GM18517 (cell line): ENCODE measurements at regions not wholly inside any gene's neighbourhood (a gene's known extent, or its start where the extent isn't known, plus 50 kb on each side); places are given as distances from the start of the nearest gene placed in this dataset.

Source experiments
- ATAC-seq: cut with Tn5 transposase; IDR thresholded peaks from one replicate; pipeline ENCODE4 v1.9.1; 2021; ENCODE audit warnings: mild to moderate bottlenecking, moderate library complexity; ENCODE audit not compliant: unreplicated experiment

GRCh38 chr1:175894581-175894980 lies 151.2 kb upstream of the TNR start:
- no peak for ATAC-seq

GRCh38 chr1:175893192-175893591 lies 149.8 kb upstream of the TNR start:
- no peak for ATAC-seq

- no peak for ATAC-seq
These were observed 149.3 kb upstream of the TNR start for GRCh38 chr1:175892686-175893085.

GRCh38 chr1:175891783-175892309 lies 148.5 kb upstream of the TNR start:
- no peak for ATAC-seq

- ATAC-seq, result no peak
These were observed 147.6 kb upstream of the TNR start for GRCh38 chr1:175890958-175891357.

- no peak for ATAC-seq
These were observed 146.5 kb upstream of the TNR start for GRCh38 chr1:175889848-175890247.

- no peak for ATAC-seq
These were observed 145.6 kb upstream of the TNR start for GRCh38 chr1:175888996-175889395.

GRCh38 chr1:175887981-175888428 lies 144.6 kb upstream of the TNR start:
- ATAC-seq, result peak; percentile 61

GRCh38 chr1:175887521-175887920 lies 144.1 kb upstream of the TNR start:
- no peak for ATAC-seq

- ATAC-seq, result no peak
These were observed 141.9 kb upstream of the TNR start for GRCh38 chr1:175885326-175885725.

- no peak for ATAC-seq
These were observed 141.0 kb upstream of the TNR start for GRCh38 chr1:175884369-175884768.

GRCh38 chr1:175882192-175882591 lies 138.8 kb upstream of the TNR start:
- ATAC-seq, result no peak

- no peak for ATAC-seq
These were observed 138.0 kb upstream of the TNR start for GRCh38 chr1:175881246-175881976.

- ATAC-seq, result no peak
These were observed 135.4 kb upstream of the TNR start for GRCh38 chr1:175878775-175879174.

GRCh38 chr1:175877939-175878737 lies 134.7 kb upstream of the TNR start:
- ATAC-seq, result no peak

GRCh38 chr1:175875556-175875955 lies 132.2 kb upstream of the TNR start:
- ATAC-seq, result no peak

- ATAC-seq, result no peak
These were observed 130.7 kb upstream of the TNR start for GRCh38 chr1:175874081-175874480.

- peak; percentile 74 for ATAC-seq
These were observed 130.0 kb upstream of the TNR start for GRCh38 chr1:175873290-175873935.

- ATAC-seq, result no peak
These were observed 129.2 kb upstream of the TNR start for GRCh38 chr1:175872588-175872987.

GRCh38 chr1:175871647-175872046 lies 128.3 kb upstream of the TNR start:
- ATAC-seq, result no peak

GRCh38 chr1:175870217-175870616 lies 126.8 kb upstream of the TNR start:
- ATAC-seq, result no peak
